H1 (cell line): ENCODE measurements at regions not wholly inside any gene's neighbourhood (a gene's known extent, or its start where the extent isn't known, plus 50 kb on each side); places are given as distances from the start of the nearest gene placed in this dataset.

ENCODE experiments used
- CBX5 ChIP-seq: fragments of 300-800, 300-1000 bp; sonication (generic); IDR thresholded peaks from 2 replicates; pipeline ENCODE4 v1.7.1; 2016; ENCODE audit warnings: antibody characterized with exemption, low read length, low read depth
- TF ChIP-seq, protein P1 (sequence below), 3 experiments: IDR thresholded peaks; 1 replicate in 2 of 3; 2 replicates in 1 of 3; pipeline versions ENCODE4 v1.5.1 to v1.6.1; 2011; ENCODE audit warnings: low read length in 3 of 3, mild to moderate bottlenecking in 3 of 3, inconsistent platforms in 2 of 3, low read depth in 1 of 3, moderate library complexity in 1 of 3; ENCODE audit not compliant: insufficient read depth in 1 of 3; ENCODE audit errors: control extremely low read depth in 1 of 3

DNA sequence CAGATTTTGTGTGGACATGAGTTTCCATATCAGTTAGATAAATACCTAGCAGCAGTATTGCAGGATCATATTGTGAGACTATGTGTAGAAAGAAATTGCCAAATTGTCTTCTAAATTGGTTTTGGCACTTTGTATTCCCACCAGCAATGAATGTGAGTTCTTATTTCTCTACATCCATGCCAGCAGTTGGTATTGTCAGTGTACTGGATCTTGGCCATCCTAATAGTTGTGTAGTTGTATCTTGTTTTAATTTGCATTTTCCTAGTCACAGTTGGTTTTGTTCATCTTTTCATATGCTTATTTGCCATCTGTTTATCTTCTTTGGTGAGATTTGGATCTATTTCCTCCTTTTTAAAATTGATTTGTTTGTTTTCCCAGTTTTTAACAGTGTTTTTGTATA is 154.7 kb upstream of the HCRTR2 start (continued):
- TF ChIP-seq, protein P1, sequence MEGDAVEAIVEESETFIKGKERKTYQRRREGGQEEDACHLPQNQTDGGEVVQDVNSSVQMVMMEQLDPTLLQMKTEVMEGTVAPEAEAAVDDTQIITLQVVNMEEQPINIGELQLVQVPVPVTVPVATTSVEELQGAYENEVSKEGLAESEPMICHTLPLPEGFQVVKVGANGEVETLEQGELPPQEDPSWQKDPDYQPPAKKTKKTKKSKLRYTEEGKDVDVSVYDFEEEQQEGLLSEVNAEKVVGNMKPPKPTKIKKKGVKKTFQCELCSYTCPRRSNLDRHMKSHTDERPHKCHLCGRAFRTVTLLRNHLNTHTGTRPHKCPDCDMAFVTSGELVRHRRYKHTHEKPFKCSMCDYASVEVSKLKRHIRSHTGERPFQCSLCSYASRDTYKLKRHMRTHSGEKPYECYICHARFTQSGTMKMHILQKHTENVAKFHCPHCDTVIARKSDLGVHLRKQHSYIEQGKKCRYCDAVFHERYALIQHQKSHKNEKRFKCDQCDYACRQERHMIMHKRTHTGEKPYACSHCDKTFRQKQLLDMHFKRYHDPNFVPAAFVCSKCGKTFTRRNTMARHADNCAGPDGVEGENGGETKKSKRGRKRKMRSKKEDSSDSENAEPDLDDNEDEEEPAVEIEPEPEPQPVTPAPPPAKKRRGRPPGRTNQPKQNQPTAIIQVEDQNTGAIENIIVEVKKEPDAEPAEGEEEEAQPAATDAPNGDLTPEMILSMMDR (IDR thresholded peaks at IDR 0.05; ENCODE audit: control extremely low read depth in 1 of 3, insufficient read depth in 1 of 3, low read depth in 1 of 3, low read length in 3 of 3) = no peak
- no peak for TF ChIP-seq CBX5
